Urothelium cell line (cell line): ENCODE measurements at regions not wholly inside any gene's neighbourhood (a gene's known extent, or its start where the extent isn't known, plus 50 kb on each side); places are given as distances from the start of the nearest gene placed in this dataset.
"Not testable (repeated sequence)": the region's sequence is repeated elsewhere in the genome, so short reads cannot be mapped to it uniquely, and the experiment has no call there.

Source experiments
- DNase-seq: peaks from one replicate; pipeline ENCODE4 v3.0.0; 2011; ENCODE audit warnings: low spot score, mixed read lengths
- FAIRE-seq: peaks from 2 replicates; lab custom pipeline; 2011; peaks lifted over from hg19 to GRCh38; lab: Jason Lieb, UNC

DNA sequence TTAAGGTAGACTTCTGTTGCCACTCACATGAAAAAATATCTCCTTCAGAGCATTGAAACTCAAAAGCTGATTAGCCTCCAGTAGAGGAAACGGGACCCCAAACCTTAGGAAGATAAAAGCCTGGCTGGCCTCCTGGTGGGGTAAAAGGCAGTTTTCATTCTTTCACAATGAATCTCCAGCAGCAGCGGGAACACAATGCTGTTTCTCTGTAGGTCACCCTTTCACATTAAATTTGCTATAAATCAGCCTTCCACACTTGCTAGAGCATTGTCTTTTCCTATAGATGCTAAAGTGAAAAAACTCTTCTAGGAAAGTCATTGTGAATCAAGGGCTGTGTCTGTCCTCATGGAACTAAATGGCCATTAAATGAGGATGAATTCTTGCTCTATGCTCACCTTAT lies 207.3 kb upstream of the MAGEB2 start:
- FAIRE-seq = no peak
- no peak for DNase-seq

- FAIRE-seq (no peak), DNase-seq (no peak)
Observed at GRCh38 chrX:30010471-30010870, 204.9 kb upstream of the MAGEB2 start.

DNA sequence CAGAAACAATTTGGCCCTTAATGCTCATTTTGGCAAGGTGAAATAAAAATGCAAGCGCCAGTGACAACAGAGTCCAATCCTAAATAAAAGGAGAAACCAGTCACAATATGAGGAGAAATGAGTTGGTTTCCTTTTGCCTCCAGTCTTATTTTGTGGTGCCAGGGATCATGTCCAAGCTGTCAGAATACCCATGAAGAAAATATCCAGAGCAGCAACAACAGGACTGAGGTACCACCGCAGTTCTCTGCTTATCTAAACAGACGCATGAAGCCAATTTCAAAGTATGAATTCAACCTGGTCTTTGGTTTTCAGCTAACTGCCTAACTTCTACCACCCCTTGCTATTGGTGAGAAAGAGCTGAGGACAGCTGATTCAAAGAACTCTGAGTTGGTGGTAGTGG lies 199.9 kb upstream of the MAGEB2 start:
- DNase-seq (no peak), FAIRE-seq (no peak)

- FAIRE-seq (no peak), DNase-seq (no peak)
Observed at GRCh38 chrX:30027636-30028035, 187.7 kb upstream of the MAGEB2 start.

DNA sequence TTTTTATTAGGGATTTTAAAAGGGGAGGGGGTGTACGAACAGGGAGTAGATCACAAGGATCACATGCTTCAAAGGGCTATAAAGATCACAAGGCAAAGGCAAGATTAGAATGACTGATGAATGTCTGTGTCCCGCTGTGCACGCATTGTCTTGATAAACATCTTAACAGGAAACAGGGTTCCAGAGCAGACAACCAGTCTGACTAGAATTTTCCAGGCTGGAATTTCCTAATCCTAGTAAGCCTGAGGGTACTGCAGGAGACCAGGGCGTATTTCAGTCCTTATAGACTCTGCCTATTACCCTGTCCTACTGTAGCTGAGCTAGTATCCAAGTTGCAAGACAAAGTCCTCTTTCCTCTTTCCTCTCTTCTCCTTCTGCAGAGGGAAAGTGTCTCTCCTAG lies 179.0 kb upstream of the MAGEB2 start:
- FAIRE-seq, DNase-seq: not testable (repeated sequence)

DNA sequence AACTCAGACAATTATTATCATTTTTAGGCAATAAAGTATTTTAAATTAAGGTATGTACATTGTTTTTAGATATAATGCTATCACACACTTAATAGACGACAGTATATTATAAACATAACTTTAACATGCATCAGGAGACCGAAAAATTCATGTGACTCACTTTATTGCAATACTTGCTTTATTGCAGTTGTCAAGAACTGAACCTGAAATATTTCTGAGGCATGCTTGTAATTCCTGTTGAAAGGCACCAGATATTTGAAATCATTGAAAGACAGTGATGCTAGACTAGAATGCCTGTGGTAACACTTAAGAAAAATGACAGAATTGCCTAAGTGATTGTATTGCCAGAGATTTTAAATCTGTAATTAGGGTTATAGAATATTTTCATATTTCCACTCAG lies 175.6 kb upstream of the MAGEB2 start:
- DNase-seq = no peak
- no peak for FAIRE-seq

GRCh38 chrX:30060718-30061117 lies 154.6 kb upstream of the MAGEB2 start:
- DNase-seq (no peak), FAIRE-seq (no peak)

GRCh38 chrX:30065226-30065625 lies 150.1 kb upstream of the MAGEB2 start:
- no peak for FAIRE-seq

DNA sequence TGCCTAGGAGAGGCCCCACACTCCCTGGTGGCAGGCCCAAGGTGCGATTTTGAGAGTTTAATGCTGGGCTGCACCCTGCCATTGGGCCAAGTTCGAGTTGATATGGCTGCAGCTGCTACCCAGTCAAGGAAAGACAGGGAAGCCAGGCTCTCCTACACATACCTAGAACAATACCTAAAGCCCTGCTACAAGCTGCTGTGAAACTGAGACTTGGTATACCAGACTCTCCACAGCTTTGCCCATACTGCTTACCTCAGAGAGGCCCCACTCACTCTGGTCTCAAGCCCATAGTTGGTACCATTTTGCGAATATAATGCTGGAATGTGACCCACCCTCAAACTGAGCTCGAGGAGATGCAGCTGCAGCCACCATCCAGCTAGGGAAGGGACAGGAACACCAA lies 147.7 kb upstream of the MAGEB2 start:
- DNase-seq (no peak), FAIRE-seq (no peak)

More at GRCh38 chrX:30065226-30065625, 150.1 kb upstream of the MAGEB2 start:
- peak; percentile 3 for DNase-seq

DNA sequence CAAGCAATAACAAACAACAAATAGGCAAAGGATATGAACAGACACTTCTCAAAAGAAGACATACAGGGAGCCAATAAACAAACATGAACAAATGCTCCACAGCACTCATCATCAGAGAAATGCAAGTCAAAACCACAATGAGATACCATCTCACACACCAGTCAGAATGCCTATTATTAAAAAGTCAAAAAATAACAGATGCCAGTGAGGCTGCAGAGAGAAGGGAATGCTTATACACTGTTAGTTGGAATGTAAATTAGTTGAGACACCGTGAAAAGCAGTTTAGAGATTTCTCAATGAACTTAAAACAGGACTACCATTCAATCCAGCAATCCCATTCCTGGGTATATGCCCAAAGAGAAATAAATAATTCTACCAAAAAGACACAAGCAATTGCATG lies 129.8 kb upstream of the MAGEB2 start:
- FAIRE-seq = no peak
- DNase-seq = no peak

DNA sequence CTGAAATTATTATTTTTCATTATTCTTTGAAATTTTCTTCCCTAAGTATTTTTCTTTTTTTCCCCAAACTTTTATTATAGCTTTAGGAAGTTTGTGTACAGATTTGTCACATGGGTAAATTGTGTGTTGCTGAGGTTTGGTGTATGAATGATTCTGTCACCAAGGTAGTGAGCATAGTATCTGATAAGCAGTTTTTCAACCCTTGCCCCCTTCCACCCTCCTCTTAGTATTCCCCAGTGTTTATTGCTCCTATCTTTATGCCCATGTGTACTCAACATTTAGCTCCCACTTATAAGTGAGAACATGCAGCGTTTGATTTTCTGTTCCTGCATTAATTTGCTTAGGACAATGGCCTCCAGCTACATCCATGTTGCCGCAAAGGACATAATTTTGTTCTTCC lies 103.9 kb upstream of the MAGEB2 start:
- FAIRE-seq = no peak
- no peak for DNase-seq

DNA sequence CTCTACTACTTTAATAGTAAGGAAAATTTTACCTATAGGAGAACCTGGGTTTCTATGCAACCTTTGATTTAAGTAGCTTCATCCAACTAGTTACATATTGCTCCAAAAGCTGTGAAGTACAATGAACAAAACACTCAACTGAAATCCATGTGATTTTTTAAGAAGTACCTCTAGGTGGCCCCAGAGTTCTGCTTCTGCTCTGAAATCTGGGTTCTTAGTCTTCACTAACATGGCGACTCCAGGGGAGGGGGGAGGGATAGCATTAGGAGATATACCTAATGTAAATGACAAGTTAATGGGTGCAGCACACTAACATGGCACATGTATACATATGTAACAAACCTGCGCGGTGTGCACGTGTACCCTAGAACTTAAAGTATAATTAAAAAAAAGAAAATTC lies 73.4 kb upstream of the MAGEB2 start:
- FAIRE-seq (no peak), DNase-seq (peak; percentile 1)

DNA sequence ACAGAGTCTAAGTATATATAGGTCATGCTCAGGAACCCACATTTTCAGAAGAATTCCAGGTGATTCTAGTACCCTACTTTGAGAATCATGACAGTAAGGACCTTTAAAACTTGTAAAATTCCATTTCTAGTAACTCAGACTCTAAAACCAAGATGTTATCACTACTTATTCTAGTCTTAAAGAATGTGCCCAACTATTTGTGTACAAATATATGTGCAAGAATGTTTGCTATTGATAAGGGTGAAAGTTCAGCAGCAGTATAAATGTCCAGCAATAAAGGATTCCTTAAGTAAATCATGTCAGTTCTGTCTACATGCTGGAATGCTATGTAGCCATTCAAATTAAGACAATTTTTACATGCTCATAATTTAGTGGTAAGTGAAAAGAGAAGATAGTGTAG lies 71.1 kb upstream of the MAGEB2 start:
- DNase-seq = no peak
- no peak for FAIRE-seq

DNA sequence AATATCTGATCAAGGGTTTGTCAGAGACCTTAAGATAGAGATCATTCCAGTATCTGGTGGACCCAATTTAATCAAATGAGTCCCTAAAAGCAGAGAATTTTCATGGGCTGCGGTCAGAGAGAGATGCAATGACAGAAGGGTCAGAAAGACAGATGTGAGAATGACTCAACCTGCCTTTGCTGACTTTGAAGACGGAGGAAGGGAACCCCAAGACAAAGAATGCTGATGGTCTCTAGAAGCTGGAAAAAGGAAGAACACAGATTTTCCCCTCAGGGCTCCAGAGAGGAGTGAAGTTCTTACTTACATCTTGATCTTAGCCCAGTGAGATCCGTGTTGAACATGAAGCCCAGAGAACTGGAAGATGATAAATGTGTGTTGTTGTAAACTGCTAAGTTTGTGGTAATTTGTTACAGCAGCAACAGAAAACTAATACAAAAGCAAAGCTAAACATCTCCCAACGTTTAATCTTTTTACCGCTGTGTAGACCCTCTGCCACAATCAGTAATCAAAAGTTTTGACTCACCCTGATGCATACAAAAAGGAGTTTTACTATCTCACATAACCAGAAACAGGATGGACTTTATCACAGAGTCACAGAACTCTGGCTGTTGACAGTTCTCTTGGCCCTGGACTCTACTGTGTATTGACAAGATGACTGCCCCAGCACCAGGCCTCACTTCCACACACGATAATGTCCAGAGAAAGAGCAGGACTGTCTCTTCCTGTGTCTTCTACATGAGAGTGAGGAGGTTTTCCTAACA lies 70.2 kb upstream of the MAGEB2 start:
- no peak for FAIRE-seq
- no peak for DNase-seq

- no peak for FAIRE-seq
- no peak for DNase-seq
Observed at GRCh38 chrX:30147996-30148643, 67.2 kb upstream of the MAGEB2 start.

DNA sequence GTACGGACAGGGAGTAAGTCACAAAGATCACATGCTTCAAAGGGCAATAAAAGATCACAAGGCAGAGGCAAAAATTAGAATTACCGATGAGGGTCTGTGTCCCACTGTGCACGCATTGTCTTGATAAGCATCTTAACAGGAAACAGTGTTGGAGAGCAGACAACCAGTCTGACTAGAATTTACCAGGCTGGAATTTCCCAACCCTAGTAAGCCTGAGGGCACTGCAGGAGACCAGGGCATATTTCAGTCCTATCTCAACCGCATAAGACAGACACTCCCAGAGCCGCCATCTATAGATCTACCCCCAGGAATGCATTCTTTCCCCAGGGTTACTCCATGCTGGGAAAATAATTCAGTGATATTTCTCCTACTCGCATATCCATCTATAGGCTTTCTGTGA lies 66.2 kb upstream of the MAGEB2 start:
- FAIRE-seq, DNase-seq: not testable (repeated sequence)

DNA sequence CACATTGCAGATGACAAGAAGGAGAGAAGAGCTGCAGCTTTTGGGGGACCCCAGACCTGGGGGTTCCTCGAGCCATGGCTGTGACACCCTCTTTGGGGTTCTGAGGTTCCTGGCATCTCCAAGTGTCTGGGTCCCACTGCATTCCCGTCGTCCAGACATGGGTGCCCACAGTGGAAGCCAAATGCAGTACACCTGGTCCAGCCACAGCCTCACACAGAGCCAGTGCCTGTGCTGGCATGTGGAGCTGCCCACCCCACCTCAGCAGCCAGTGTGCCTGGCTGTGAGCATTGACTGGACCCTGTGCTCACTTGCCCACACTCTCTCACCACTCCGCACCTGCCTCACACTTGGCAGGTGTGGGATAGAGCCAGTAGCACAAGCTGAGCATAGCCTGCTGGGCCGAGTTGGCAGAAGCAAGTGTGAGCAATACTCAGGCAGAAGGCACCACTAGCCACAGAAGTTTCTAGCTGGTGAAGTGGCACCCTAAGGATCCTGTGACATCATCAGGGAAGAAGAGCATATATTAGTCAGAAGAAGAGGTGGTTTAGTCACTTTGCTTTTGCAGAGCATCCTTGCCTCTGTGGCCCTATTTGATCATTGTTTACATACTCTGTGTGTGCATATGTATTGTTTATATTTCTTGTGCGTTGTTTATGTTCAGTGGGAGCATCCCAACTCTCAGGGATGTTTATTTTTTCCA lies 65.0 kb upstream of the MAGEB2 start:
- FAIRE-seq (no peak), DNase-seq (no peak)

GRCh38 chrX:30151964-30152363 lies 63.4 kb upstream of the MAGEB2 start:
- no peak for DNase-seq
- FAIRE-seq = no peak

- DNase-seq (no peak), FAIRE-seq (no peak)
Observed at GRCh38 chrX:30153175-30153880, 62.0 kb upstream of the MAGEB2 start.

DNA sequence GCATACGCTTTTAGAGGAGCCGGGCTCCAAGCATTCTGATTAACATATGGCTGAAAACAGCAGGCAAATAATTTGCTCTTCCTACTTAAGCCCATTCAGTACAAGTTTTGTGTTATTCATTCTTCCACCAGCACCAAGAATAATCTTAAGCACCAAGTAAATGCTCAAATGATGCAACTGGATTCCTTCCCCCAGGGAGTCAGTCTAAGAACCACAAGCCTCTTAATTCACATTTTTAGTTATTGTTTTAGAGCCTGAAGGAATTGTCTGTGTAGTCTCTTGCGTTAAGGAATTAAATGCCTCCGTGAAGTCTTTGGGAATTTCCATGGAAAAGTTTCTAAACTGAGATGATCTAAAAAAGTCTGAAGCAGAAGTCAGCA lies 61.5 kb upstream of the MAGEB2 start:
- FAIRE-seq (no peak), DNase-seq (no peak)

GRCh38 chrX:30156009-30156408 lies 59.4 kb upstream of the MAGEB2 start:
- no peak for DNase-seq
- FAIRE-seq = no peak
